ENCODE measurements at regions not wholly inside any gene's neighbourhood (a gene's known extent, or its start where the extent isn't known, plus 50 kb on each side); places are given as distances from the start of the nearest gene placed in this dataset.

DNA sequence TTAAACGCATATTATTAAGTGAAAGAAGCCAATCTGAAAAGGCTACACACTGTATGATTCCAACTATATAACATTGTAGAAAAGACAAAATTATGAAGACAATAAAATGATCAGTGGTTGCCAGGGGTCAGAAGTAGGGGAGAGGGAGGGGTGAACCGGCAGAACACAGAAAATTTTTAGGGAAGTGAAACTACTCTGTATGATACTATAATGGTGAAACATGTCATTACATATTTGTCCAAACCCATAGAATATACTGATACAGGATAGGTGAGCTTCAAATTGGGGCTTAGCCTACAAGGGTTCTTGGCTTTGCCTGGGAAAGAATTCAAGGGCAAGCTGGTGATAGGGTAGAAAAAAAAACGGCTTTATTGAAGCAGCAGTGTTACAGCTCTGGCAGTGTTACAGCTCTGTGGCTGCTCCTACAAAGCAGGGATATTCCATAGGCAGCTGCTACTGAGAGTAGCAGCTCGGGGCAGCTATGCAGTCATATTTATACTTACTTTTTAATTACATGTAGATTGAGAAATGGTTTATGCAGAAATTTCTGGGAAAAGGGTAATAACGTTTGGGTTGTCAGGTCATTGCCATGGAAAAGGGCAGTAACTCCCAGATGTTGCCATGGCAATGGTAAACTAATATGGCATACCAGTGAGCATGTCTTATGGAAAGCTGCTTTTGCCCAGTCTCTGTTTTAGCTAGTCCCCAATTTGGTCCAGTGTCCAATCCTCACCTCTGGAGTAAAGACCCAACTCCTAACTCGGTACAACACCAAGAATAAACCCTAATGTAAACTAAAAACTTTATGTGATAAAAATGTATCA lies 125.1 kb upstream of the SLC25A36 start:
- DNase-seq (ENCODE audit: low spot score) = no peak

DNA sequence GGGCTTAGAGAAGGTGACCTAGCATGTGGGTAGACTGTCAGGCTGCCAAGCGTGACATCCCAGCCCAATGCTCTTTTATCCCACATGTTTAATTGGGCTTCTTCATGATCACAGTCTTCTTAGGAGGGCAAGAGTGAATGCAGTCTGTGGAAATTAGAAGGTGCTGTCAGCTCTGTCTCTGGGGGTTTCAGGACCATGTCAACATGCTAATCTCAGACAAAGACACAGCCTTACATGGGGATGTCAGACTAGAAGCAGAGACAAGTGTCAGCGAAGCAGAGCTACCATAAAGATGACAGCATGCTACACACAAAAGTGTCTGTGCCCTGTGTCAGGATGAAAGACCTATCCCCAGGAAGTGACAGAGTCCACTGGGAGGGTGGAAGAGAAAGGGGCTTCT lies 120.1 kb upstream of the SLC25A36 start:
- DNase-seq (ENCODE audit: low spot score) = no peak

DNA sequence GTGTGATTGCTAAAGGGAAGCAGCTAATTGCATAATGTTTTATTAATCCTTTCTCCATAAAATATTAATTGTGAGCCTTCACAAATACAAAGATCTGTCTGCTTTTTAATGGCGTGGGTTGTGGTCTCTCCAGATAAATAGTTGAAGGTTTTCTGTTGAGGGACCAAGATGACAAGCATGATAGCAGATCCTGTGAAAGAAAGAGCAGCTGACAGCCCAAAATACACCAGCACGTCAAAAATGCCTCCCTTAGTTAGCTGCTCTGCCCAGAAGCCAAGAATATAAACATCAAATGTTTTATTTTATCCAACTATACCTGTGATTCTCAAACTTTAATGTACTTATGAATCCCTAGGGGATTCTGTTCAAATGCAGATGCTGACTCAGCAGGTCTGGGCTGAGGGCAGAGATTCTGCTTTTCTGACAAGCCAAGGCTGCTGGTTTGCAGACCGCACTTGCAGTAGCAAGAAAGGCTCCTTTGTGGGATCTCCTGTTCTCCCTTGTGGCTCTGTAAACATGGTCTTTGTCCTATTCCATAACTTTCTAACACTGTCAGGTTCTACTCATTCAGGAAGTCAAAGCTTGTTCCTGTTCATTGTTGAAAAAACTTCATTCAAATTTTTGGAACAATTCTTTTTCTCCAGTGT lies 119.1 kb upstream of the SLC25A36 start:
- no peak for DNase-seq (ENCODE audit: low spot score)

DNA sequence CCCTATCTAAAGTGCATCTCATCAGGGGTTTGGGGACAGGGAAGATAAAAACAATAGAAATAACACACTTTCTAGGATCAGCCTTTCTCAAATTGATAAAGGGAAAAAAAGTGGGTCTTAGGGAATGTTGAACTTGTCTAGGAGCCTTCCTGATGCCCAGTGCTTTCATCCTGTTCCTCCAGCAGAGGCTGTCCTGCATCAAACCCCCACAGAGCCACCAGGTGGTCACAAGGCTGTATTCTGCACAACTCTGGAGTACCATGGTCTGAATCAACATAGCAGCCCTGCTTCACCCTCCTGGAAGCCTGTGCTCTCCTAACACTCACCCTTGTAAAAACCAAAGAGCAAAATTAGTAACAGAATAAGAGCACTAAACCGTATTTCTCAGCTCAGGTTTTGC lies 118.5 kb upstream of the SLC25A36 start:
- no peak for DNase-seq (ENCODE audit: low spot score)

DNA sequence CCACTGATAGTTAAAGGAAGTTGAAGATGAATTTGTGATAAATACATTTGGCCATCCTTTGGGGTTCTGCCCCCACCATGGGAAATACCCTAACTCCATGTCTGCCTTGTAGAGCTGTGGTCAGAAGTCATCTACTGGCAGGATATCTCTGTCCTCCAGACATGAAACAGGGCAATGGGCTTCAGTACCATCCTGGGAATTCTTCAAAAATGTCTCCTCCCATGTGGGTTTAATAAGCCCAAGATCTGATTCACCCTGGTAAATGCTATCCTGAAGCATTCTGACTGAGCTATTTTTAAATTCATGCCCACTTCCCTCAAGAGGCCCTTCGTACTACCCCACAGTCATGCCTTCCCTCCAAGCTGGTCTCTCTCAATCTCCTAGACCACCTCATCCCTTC lies 113.7 kb upstream of the SLC25A36 start:
- DNase-seq (ENCODE audit: low spot score) = no peak

DNA sequence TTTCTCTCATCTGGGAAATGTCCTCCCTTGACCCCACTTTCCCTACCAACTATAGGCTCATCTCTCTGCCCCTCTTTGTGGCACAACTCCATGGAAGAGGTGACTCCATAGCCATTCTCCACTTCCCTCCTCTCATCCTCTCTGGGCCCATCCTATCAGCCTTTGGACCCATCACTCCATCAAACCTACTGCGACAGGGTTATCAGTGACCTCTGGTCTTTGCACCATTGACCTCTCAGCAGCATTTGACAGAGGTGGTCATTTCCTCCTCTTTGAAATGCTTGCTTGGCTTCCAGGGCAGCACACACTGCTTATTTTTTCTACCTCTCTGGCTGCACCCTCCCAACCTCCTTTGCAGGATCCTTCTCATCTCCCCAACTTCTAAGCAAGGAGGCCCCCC lies 113.1 kb upstream of the SLC25A36 start:
- no peak for DNase-seq (ENCODE audit: low spot score)

DNA sequence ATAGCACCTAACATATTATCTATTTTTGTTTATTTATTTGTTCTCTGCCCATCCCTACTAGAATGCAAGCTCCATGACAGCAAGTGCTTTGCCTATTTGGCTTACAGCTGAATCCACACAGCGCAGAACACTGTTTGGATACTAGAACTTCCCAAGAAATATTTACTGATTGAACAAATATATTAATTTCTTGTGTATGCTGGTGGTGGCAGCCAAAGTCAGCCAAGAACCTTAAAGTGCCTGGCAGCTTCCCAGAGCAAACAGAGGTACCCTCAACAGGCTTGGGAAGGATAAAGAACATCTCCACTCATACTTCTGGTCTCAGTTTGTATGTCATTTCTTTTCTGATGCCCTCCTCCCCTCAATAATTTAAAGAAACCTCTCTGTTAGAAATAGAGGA lies 111.8 kb upstream of the SLC25A36 start:
- no peak for DNase-seq (ENCODE audit: low spot score)

DNA sequence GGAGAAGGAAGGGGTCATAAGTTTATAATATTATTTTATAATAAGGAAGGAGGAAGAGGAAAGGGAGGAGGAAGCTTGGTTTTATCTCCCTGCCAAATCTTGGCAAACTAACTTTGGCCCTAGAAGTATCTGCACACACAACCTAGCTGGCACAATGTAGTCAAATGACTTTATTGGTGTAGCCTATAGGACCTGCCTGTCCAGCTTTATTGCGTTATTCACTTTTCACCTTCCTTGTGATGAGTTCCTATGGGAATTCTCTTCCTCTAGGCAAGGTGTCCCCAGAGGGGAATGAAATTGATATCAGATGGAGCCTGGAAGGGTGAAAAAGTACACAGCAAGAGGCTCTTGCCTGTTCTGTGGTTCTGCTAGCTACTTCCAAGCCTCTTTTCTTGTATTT lies 111.2 kb upstream of the SLC25A36 start:
- DNase-seq (ENCODE audit: low spot score) = no peak

DNA sequence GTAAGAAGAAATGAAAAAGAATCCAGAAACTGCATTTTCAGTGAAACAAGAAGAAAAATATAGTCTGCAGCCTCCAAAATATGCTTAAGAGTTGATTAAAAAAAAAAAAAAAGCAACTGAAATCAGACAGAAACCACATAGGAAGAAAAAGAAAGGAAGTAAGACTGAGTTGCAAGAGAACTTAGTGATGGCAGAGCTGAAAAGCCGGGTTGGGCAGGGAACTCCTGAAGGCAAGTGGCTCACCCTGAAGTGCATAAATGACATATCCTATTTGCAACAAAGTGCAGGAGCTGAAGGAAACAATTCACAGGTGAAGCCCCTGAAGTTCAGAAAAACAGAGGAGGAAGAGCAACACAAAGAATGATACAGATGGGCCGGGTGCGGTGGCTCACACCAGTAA lies 108.8 kb upstream of the SLC25A36 start:
- no peak for DNase-seq (ENCODE audit: low spot score)

DNA sequence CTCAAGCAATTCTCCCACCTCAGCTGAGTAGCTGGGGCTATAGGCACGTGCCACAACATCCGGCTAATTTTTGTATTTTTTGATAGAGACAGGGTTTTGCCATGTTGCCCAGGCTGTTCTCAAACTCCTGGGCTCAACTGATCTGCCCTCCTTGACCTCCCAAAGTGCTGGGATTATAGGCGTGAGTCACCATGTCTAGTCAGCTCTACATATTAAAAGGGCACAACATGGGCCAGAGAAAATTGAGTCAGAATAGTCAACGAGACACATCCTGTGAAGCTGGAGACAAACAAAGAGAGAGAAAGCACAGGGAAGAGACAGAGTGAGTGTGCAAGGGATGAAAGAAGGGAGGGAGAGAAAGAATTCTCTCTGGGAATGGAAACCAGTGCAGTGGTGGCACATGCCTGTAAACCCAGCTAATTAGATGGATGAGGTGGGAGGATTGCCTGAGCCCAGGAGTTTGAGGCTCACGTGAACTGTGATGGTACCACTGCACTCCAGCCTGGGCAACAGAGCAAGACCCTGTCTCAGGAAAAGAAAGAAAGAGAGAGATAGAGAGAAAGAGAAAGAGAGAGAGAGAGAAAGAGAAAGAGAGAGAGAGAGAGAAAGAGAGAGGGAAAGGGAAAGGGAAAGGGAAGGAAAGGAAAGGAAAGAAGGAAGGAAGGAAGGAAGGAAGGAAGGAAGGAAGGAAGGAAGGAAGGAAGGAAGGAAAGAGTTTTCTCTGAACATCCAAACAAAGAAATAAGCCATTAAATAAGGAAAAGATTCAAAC lies 107.2 kb upstream of the SLC25A36 start:
- peak; percentile 74 for DNase-seq (ENCODE audit: low spot score)

DNA sequence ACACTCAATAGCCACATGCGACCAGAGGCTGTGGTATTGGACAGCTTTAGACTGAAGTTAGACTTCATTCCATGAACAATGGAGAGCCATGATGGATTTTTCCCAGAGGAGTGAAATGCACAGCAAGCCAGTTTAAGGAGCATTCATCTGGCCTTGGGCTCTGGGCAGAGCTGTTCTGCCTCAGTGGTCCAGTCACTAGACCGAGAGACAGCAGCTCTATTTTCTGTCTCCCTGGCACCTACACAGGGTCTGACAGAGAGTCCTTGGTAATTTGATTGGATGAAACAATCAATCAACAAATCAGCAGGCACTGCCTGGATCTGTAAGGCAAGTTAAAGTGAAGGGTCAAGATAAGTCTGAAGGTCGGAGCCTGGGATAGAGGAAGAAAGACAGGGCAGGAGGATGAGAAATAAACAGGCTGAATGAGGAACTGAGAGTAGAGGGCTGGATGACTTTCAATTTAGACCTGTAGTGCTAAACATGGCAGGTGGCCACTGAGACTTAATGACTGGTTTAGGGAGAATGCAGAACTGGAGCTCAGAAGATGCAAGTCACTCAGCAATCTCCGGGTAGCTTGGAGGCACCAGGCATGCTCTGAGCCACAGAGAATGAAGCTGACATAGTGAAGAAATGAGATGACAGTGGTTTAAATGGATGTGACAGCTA lies 98.5 kb upstream of the SLC25A36 start:
- DNase-seq (ENCODE audit: low spot score) = no peak

DNA sequence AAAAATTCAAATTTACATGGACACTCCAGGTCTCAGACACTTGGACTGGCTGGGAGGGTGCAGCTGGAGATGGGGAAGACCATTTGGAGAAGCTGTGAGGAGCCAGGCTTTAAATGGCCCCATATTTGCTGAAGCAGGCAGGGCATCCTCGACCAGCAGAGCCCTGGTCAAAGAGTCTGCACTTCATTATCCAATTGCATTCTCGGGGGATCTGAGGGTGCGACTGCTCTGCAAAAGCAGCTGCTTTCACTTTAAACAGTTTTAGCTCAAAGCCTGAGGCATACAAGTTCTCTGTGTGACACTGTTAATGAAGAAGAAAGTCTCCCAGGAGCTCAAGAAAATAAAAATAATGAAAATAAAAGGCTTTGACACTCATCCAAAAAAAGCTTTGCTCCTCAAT lies 98.0 kb upstream of the SLC25A36 start:
- no peak for DNase-seq (ENCODE audit: low spot score)

DNA sequence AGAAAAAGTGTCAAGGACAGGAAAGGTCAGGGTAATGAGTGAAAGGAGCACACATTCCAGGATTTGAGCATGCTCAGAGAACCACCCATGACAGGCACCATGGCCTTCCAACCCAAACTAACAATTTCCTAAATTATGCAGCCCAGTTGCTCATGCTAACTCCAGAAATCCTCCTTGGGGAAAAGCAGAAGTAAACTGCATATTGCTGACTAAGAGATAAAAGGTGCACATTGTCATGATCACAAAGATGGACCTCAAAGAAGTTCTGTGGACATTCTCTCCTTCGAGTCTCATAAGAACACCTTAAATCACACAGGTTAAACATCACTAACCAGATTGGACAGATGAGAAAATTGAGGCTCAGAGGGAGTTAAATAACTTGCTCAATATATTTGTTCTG lies 97.6 kb upstream of the SLC25A36 start:
- DNase-seq (ENCODE audit: low spot score) = no peak

DNA sequence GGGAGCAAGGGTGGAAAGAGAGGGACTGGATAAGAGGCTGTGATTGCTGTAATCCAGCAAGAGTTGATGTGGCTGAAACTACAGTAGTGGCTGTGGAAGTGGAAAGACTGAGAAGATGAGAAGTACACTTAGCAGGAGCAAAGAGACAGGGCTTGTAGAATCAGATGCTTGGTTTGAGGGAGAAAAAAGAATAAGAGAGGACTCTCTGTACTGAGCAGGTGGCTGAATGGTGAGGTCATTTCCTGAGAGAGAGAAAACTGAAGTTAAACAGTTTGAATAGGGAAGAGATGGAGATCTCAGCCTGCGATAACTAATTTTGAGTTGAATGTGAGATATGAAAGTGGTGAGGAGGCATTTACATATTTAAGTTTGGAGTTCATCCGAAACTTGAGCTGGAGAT lies 95.8 kb upstream of the SLC25A36 start:
- DNase-seq (ENCODE audit: low spot score) = no peak

DNA sequence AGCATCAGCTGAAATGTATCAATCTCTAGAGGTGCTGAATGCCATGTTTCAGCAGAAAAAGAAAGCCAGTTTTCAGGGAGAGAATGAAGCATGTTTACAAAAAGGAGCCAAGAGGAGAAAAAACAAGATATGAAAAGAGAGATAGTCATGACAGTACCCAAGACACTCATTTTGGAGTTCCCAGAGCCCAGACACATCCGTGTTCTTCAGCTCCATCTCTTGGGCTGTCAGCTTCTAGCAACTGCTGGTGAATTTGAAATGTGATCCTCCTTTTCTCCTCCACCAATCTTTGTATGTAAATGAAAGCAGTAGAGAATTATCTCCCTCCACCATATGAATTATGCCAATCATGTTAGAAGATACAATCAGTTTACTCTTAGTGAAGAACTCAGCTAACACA lies 93.0 kb upstream of the SLC25A36 start:
- no peak for DNase-seq (ENCODE audit: low spot score)

DNA sequence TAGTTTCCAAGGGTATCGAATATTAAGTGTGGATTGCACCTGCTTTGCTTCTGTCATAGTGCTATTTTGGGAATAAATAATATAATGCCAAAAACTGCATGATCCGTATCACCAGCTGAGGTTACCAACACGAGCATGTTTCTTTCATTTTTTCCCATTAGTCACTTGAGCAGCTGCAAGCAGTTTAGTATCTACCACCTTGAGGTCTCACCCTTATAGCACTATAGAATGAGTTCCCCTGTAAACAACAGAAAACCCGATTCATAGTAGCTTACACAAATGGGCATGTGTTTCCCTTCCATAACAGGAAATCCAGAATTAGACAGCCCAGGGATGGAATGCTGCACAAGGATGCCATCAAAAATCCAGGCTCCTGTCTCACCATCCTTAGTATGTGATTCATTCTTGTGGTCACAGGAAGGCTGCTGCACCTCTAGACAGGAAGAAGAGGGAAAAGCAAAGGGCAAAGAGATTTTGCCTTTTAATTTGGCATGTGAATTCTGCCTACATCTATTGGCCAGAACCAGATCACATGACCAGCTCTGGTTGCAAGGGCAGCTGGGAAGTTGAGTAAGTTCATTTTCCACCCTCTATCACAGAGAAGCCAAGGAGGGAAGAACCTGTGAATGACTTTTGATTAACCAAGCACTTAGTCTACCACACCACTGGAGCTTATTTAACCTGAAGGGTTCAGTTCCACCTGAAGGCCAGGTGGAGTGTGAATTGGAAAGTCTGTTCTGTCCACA lies 91.3 kb upstream of the SLC25A36 start:
- DNase-seq (ENCODE audit: low spot score) = no peak

DNA sequence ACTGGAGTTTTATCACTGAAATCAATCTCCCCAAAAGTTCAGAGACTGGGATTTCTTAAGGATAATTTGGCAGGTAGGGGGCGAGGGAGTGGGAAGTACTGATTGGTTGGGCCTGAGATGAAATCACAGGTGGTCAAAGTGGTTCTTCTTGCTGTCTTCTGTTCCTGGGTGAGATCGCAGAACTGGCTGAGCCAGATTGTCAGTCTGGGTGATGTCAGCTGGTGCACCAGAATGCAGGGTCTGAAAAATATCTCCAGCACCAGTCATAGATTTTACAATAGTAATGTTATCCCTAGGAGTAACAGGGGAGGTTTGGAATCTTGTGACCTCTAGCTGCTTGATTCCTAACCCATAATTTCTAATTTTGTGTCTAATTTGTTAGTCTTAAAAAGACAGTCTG lies 86.7 kb upstream of the SLC25A36 start:
- DNase-seq (ENCODE audit: low spot score) = no peak

DNA sequence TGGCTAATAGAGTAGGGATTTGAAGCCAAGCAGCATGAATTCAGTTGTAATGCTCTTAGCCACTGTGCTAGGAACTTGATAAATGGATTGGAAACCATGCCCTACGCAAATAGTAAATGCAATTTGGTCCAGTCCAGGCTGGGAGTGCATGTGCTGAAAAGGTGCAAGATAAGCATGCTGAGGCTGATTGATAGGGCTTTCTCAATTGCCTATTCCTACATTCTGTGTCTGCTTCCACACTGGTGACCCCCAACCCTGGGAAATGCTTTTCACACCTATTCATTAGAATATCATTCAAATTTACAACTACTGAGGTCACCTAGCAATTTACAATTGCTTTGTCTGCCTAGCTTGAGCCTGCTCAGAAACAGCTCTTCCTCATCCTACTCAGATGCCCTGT lies 84.7 kb upstream of the SLC25A36 start:
- DNase-seq (ENCODE audit: low spot score) = no peak

DNA sequence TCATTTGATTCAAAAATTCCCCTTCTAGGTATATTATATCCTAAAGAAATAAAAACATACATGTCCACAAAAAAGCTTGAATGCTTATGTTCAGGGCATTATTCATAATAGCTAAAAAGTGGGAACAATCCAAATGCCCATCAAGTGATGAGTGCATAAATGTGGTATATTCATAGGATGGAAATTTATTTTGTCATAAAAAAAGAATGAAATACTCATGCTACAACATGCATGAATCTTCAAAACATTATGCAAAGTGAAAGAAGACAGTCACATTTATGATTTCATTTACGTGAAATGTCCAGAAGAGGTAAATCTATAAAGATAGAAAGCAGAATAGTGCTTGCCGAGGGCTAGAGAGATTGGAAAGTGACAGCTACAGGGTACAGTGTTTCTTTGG lies 83.6 kb upstream of the SLC25A36 start:
- DNase-seq (ENCODE audit: low spot score) = no peak

DNA sequence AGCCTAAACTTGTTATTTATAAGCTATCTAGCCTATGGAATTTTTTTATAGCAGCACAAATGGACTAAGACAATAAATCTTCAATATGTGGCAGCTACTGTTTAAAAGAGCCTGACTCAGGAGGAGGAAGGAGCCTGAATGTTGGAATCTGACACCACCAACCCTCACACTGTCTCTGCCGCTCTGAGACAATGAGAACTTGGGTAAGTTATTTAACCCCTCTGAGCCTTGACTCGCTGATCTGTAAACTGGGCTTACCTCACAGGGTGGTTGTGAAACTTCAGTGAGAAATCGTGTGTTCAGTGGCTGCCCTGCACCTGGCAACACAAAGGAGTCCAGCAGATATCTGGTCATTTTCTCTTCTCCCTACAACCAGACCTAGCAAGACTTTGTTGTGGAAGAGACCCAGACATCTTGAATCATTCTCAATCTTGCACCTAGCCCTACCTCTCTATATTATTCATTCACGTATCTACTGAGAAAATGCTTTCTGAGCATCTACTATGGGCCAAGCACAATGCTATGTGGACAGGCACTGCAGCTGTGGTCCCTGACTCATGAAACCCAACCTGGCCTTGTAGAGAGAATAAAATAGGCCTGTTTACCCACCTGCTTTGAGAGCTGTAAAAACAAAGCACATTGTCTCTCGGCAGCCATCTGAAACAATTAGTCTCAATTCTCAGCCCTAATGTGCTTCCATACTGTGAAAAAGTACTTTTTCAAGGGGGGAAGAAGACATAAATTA lies 81.9 kb upstream of the SLC25A36 start:
- DNase-seq (ENCODE audit: low spot score) = no peak

DNA sequence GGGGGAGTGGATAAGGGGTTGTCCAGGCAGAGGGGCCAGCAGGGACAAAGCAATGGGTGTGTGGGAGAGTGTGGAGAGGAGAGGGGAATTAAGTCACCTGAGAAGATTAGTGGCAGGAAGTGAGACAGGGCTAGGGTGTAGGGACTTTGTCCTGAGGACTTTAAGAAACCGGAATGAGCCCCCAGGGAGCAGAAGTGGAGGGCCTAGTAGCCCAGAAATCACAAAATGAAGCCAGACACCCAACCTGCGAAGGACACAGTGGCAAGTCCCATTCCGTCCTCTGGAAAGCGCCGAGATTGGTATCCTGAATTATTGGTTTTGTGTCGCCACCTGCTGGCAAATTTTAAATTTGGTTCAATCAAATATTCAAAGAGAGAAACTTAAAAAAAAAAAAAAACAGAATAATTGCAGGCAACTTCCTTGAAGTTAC lies 78.0 kb upstream of the SLC25A36 start:
- DNase-seq (ENCODE audit: low spot score) = peak; percentile 58
